Hypothalamus (tissue), 51 donors: ENCODE measurements at regions not wholly inside any gene's neighbourhood (a gene's known extent, or its start where the extent isn't known, plus 50 kb on each side); places are given as distances from the start of the nearest gene placed in this dataset.
"Not testable (repeated sequence)": the region's sequence is repeated elsewhere in the genome, so short reads cannot be mapped to it uniquely, and the experiment has no call there.

Experiments
- DNase-seq, 51 donors: peaks; one replicate each; lab custom pipeline; 2025; lab: John Stamatoyannopoulos, UW

- not testable (repeated sequence) for DNase-seq
These were observed 59.2 kb downstream of the CXorf49B start for GRCh38 chrX:71822314-71822713.

GRCh38 chrX:71823391-71824057, 60.4 kb downstream of the CXorf49B start:
- no peak for DNase-seq

DNA sequence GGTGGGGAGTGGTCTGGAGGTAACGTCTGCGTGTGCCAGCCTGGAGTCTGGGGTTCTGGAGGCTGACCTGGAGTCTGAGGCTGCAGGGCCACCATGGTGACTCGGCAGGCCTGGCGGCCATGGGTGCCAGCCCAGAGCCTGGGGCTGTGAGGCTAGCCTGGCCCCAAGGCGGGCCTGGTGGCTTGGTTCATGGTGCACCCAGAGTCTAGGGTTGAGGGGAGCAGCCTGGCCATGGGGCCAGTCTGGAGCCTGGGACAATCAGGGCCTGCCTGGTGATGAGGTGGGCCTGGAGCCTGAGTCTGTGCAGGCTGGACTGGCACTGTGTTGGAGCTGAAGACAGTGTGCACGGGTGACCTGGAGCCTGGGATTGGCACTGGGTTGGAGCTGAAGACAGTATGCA, 64.9 kb downstream of the CXorf49B start:
- no peak for DNase-seq

DNA sequence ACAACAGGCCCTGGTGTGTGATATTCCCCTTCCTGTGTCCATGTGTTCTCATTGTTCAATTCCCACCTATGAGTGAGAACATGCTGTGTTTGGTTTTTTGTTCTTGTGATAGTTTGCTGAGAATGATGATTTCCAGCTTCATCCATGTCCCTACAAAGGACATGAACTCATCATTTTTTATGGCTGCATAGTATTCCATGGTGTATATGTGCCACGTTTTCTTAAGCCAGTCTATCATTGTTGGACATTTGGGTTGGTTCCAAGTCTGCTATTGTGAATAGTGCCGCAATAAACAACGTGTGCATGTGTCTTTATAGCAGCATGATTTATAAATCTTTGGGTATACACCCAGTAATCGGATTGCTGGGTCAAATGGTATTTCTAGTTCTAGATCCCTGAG, 72.6 kb upstream of the NHSL2 start:
- DNase-seq, result not testable (repeated sequence)

DNA sequence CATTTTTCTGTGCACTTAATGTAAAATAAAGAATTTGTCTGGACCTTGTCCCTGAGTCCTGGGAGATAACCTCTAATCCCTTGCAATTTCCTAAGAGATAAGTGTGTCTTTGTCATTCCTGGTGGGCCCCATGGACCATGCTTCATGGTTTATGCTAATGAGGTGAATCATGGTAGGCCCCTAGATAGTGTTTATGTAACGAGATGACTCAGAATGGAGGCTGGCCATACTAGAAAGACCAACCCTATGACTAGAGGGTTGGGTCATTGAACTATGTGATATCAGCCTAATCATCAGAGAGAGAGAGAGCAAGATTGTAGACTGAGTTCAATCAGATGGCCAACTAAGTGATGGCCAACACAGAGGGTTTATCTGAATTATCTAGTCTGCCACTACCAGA, 64.2 kb upstream of the NHSL2 start:
- no peak for DNase-seq

DNA sequence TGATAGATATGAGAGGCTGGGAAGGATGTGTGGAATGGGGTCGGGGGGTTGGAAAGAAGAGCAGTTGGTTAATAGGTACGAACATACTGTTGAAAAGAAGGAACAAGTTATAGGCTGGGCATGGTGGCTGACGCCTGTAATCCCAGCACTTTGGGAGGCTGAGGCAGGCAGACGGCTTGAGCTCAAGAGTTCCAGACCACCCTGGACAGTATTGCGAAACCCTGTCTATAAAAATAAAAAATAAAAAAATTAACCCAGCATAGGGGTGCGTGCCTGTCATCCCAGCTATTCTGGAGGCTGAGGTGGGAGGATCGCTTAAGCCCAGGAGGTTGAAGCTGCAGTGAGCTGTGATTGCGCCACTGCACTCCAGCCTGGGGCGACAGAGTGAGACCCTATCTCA, 58.5 kb upstream of the NHSL2 start:
- no peak for DNase-seq

- peak in 17 of 51 donors; percentile 0 to 22 (median 3) for DNase-seq
These were observed 51.0 kb upstream of the NHSL2 start for GRCh38 chrX:71859637-71860036.
